Activated CD4-positive, alpha-beta T cell treated with anti-CD3 and anti-CD28 coated beads, Interleukin-2, amount 10 ng/mL, durations not matched to agents 24 days and 14 days (primary cell): ENCODE measurements at regions not wholly inside any gene's neighbourhood (a gene's known extent, or its start where the extent isn't known, plus 50 kb on each side); places are given as distances from the start of the nearest gene placed in this dataset.

ENCODE experiments used
- DNase-seq: peaks from one replicate; pipeline ENCODE4 v3.0.0; 2022
- H3K27ac Mint-ChIP-seq: one replicate; pipeline ENCODE4 v1.8.0; 2022; ENCODE audit warnings: mild to moderate bottlenecking, mixed read lengths
- H3K27me3 Mint-ChIP-seq: one replicate; pipeline ENCODE4 v1.8.0; 2022; ENCODE audit warnings: mixed read lengths
- H3K36me3 Mint-ChIP-seq: one replicate; pipeline ENCODE4 v1.8.0; 2022; ENCODE audit warnings: low read depth, mild to moderate bottlenecking, mixed read lengths
- H3K4me1 Mint-ChIP-seq: one replicate; pipeline ENCODE4 v1.8.0; 2021; ENCODE audit warnings: mixed read lengths
- H3K4me3 Mint-ChIP-seq: one replicate; pipeline ENCODE4 v1.8.0; 2022; ENCODE audit warnings: mild to moderate bottlenecking, moderate library complexity, mixed read lengths
- H3K9me3 Mint-ChIP-seq: one replicate; pipeline ENCODE4 v1.8.0; 2021; ENCODE audit warnings: mixed read lengths
- intact Hi-C: fragments of 100-400 bp; cut with micrococcal nuclease; formaldehyde crosslinking; loops from one replicate; pipeline ENCODE4 v1.15.1; 2023

GRCh38 chr7:85997515-85997914 lies 646.2 kb upstream of the GRM3 start:
- H3K4me3 Mint-ChIP-seq = no peak overlapping the region
- H3K4me1 Mint-ChIP-seq = no peaks in the 10 kb centered on the region
- no peaks in the 10 kb centered on the region for H3K36me3 Mint-ChIP-seq
- no peak for DNase-seq
- no peaks in the 10 kb centered on the region for H3K27me3 Mint-ChIP-seq
- peaks cover 17% of the 10 kb centered on the region for H3K9me3 Mint-ChIP-seq
- intact Hi-C loops = no loop called here
- H3K27ac Mint-ChIP-seq = no peak overlapping the region

- H3K9me3 Mint-ChIP-seq = peaks cover 9% of the 10 kb centered on the region
- H3K36me3 Mint-ChIP-seq = no peaks in the 10 kb centered on the region
- no peak overlapping the region for H3K4me3 Mint-ChIP-seq
- intact Hi-C loops = no loop called here
- DNase-seq = no peak
- no peaks in the 10 kb centered on the region for H3K4me1 Mint-ChIP-seq
- no peak overlapping the region for H3K27ac Mint-ChIP-seq
- no peaks in the 10 kb centered on the region for H3K27me3 Mint-ChIP-seq
Measured at GRCh38 chr7:85995101-85995500, 648.6 kb upstream of the GRM3 start.

- intact Hi-C loops = no loop called here
- H3K4me1 Mint-ChIP-seq = no peaks in the 10 kb centered on the region
- H3K4me3 Mint-ChIP-seq = no peak overlapping the region
- no peak overlapping the region for H3K27ac Mint-ChIP-seq
- H3K27me3 Mint-ChIP-seq = no peaks in the 10 kb centered on the region
- no peaks in the 10 kb centered on the region for H3K36me3 Mint-ChIP-seq
- no peak for DNase-seq
- H3K9me3 Mint-ChIP-seq = peaks cover 2% of the 10 kb centered on the region
Measured at GRCh38 chr7:85980740-85981139, 663.0 kb upstream of the GRM3 start.

- Mint-ChIP-seq H3K27me3 (no peaks in the 10 kb centered on the region), H3K9me3 (no peaks in the 10 kb centered on the region), H3K4me3 (no peak overlapping the region), H3K4me1 (no peaks in the 10 kb centered on the region), H3K36me3 (no peaks in the 10 kb centered on the region), H3K27ac (no peak overlapping the region)
- no peak for DNase-seq
- intact Hi-C loops = no loop called here
Measured at GRCh38 chr7:85974176-85974575, 669.5 kb upstream of the GRM3 start.

- intact Hi-C loops = no loop called here
- H3K27me3 Mint-ChIP-seq = no peaks in the 10 kb centered on the region
- H3K4me3 Mint-ChIP-seq = no peak overlapping the region
- no peaks in the 10 kb centered on the region for H3K36me3 Mint-ChIP-seq
- H3K9me3 Mint-ChIP-seq = no peaks in the 10 kb centered on the region
- no peaks in the 10 kb centered on the region for H3K4me1 Mint-ChIP-seq
- no peak overlapping the region for H3K27ac Mint-ChIP-seq
- no peak for DNase-seq
Measured at GRCh38 chr7:85972504-85973141, 671.1 kb upstream of the GRM3 start.

- Mint-ChIP-seq H3K4me3 (no peak overlapping the region), H3K27ac (no peak overlapping the region), H3K36me3 (peaks cover 1% of the 10 kb centered on the region), H3K27me3 (no peaks in the 10 kb centered on the region), H3K4me1 (no peaks in the 10 kb centered on the region), H3K9me3 (peaks cover 4% of the 10 kb centered on the region)
- no peak for DNase-seq
- intact Hi-C loops = loop anchor here (10.0 kb wide), 1 partner anchor 60 kb away; no protein-coding TSS in a partner anchor
Measured at GRCh38 chr7:85954961-85955360, 688.7 kb upstream of the GRM3 start.

- Mint-ChIP-seq H3K9me3 (peaks cover 7% of the 10 kb centered on the region), H3K4me3 (no peak overlapping the region), H3K27ac (no peak overlapping the region), H3K4me1 (no peaks in the 10 kb centered on the region), H3K27me3 (no peaks in the 10 kb centered on the region), H3K36me3 (peaks cover 1% of the 10 kb centered on the region)
- DNase-seq = no peak
- intact Hi-C loops = loop anchor here (10.0 kb wide), 1 partner anchor 56 kb away; no protein-coding TSS in a partner anchor
Measured at GRCh38 chr7:85950871-85951270, 692.8 kb upstream of the GRM3 start.

- Mint-ChIP-seq H3K27ac (no peak overlapping the region), H3K36me3 (peaks cover 1% of the 10 kb centered on the region), H3K27me3 (no peaks in the 10 kb centered on the region), H3K4me3 (no peak overlapping the region), H3K4me1 (no peaks in the 10 kb centered on the region), H3K9me3 (peaks cover 7% of the 10 kb centered on the region)
- no peak for DNase-seq
- intact Hi-C loops = loop anchor here (10.0 kb wide), 1 partner anchor 56 kb away; no protein-coding TSS in a partner anchor
Measured at GRCh38 chr7:85950418-85950817, 693.3 kb upstream of the GRM3 start.

- no peak overlapping the region for H3K27ac Mint-ChIP-seq
- H3K4me1 Mint-ChIP-seq = no peaks in the 10 kb centered on the region
- H3K4me3 Mint-ChIP-seq = no peak overlapping the region
- peaks cover 7% of the 10 kb centered on the region for H3K9me3 Mint-ChIP-seq
- no peak for DNase-seq
- intact Hi-C loops = no loop called here
- H3K36me3 Mint-ChIP-seq = peaks cover 1% of the 10 kb centered on the region
- no peaks in the 10 kb centered on the region for H3K27me3 Mint-ChIP-seq
Measured at GRCh38 chr7:85947767-85948166, 695.9 kb upstream of the GRM3 start.

- no peaks in the 10 kb centered on the region for H3K9me3 Mint-ChIP-seq
- H3K4me1 Mint-ChIP-seq = no peaks in the 10 kb centered on the region
- no peak for DNase-seq
- no peak overlapping the region for H3K4me3 Mint-ChIP-seq
- no peaks in the 10 kb centered on the region for H3K36me3 Mint-ChIP-seq
- intact Hi-C loops = no loop called here
- H3K27ac Mint-ChIP-seq = no peak overlapping the region
- no peaks in the 10 kb centered on the region for H3K27me3 Mint-ChIP-seq
Measured at GRCh38 chr7:85940798-85941197, 702.9 kb upstream of the GRM3 start.

GRCh38 chr7:85931919-85932318 lies 711.8 kb upstream of the GRM3 start:
- H3K4me1 Mint-ChIP-seq = no peaks in the 10 kb centered on the region
- peaks cover 6% of the 10 kb centered on the region for H3K9me3 Mint-ChIP-seq
- H3K4me3 Mint-ChIP-seq = no peak overlapping the region
- no peaks in the 10 kb centered on the region for H3K36me3 Mint-ChIP-seq
- H3K27me3 Mint-ChIP-seq = no peaks in the 10 kb centered on the region
- no peak overlapping the region for H3K27ac Mint-ChIP-seq
- no peak for DNase-seq
- intact Hi-C loops = no loop called here

GRCh38 chr7:85928500-85928899 lies 715.2 kb upstream of the GRM3 start:
- intact Hi-C loops = no loop called here
- no peaks in the 10 kb centered on the region for H3K27me3 Mint-ChIP-seq
- no peak overlapping the region for H3K4me3 Mint-ChIP-seq
- H3K4me1 Mint-ChIP-seq = no peaks in the 10 kb centered on the region
- DNase-seq = no peak
- no peaks in the 10 kb centered on the region for H3K36me3 Mint-ChIP-seq
- H3K27ac Mint-ChIP-seq = no peak overlapping the region
- peaks cover 6% of the 10 kb centered on the region for H3K9me3 Mint-ChIP-seq

- intact Hi-C loops = no loop called here
- Mint-ChIP-seq H3K36me3 (no peaks in the 10 kb centered on the region), H3K27me3 (no peaks in the 10 kb centered on the region), H3K4me3 (no peak overlapping the region), H3K4me1 (no peaks in the 10 kb centered on the region), H3K27ac (no peak overlapping the region), H3K9me3 (peaks cover 5% of the 10 kb centered on the region)
- DNase-seq = no peak
Measured at GRCh38 chr7:85927226-85927625, 716.5 kb upstream of the GRM3 start.

GRCh38 chr7:85924062-85924461 lies 719.6 kb upstream of the GRM3 start:
- no peaks in the 10 kb centered on the region for H3K36me3 Mint-ChIP-seq
- H3K27ac Mint-ChIP-seq = no peak overlapping the region
- intact Hi-C loops = no loop called here
- no peak for DNase-seq
- H3K4me3 Mint-ChIP-seq = no peak overlapping the region
- H3K9me3 Mint-ChIP-seq = no peaks in the 10 kb centered on the region
- no peaks in the 10 kb centered on the region for H3K4me1 Mint-ChIP-seq
- H3K27me3 Mint-ChIP-seq = no peaks in the 10 kb centered on the region

GRCh38 chr7:85916016-85916415 lies 727.7 kb upstream of the GRM3 start:
- intact Hi-C loops = no loop called here
- H3K27me3 Mint-ChIP-seq = no peaks in the 10 kb centered on the region

More at GRCh38 chr7:85916016-85916415, 727.7 kb upstream of the GRM3 start:
- no peaks in the 10 kb centered on the region for H3K4me1 Mint-ChIP-seq
- no peak overlapping the region for H3K27ac Mint-ChIP-seq
- H3K4me3 Mint-ChIP-seq = no peak overlapping the region
- no peaks in the 10 kb centered on the region for H3K9me3 Mint-ChIP-seq
- H3K36me3 Mint-ChIP-seq = no peaks in the 10 kb centered on the region
- no peak for DNase-seq
